ENCODE measurements at regions not wholly inside any gene's neighbourhood (a gene's known extent, or its start where the extent isn't known, plus 50 kb on each side); places are given as distances from the start of the nearest gene placed in this dataset.

DNA sequence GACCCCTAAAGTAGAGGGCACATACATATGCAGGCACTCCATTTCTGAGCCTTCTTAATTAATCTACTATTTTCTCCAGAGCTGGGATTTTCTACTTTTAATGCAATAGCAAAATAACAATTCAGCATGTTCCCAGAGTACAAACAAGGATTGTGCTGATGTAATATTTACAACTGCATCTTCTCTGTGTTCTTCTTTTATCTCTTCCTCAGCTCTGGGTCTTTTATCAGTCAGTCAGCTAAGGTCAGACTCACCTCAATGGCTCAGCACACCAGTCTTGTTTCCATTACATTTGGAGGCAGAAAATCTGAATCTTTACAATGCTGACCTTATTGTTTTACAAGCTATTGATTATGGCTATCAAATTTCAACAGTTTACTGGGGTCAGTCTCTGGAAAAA lies 323.3 kb upstream of the NR5A2 start:
- TF ChIP-seq, protein P1, sequence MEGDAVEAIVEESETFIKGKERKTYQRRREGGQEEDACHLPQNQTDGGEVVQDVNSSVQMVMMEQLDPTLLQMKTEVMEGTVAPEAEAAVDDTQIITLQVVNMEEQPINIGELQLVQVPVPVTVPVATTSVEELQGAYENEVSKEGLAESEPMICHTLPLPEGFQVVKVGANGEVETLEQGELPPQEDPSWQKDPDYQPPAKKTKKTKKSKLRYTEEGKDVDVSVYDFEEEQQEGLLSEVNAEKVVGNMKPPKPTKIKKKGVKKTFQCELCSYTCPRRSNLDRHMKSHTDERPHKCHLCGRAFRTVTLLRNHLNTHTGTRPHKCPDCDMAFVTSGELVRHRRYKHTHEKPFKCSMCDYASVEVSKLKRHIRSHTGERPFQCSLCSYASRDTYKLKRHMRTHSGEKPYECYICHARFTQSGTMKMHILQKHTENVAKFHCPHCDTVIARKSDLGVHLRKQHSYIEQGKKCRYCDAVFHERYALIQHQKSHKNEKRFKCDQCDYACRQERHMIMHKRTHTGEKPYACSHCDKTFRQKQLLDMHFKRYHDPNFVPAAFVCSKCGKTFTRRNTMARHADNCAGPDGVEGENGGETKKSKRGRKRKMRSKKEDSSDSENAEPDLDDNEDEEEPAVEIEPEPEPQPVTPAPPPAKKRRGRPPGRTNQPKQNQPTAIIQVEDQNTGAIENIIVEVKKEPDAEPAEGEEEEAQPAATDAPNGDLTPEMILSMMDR (IDR thresholded peaks at IDR 0.05; ENCODE audit: insufficient read depth, low read depth, low read length) = no peak
- no peak for TF ChIP-seq EZH2 (IDR thresholded peaks at IDR 0.05; ENCODE audit: insufficient read depth, low read length)

Data from astrocyte (in vitro differentiated cells and primary cell).